Ectodermal cell (in vitro differentiated cells): ENCODE measurements at regions not wholly inside any gene's neighbourhood (a gene's known extent, or its start where the extent isn't known, plus 50 kb on each side); places are given as distances from the start of the nearest gene placed in this dataset.

Experiments
- H3K27ac ChIP-seq: 2 replicates; pipeline ENCODE4 v1.7.0; 2013; ENCODE audit warnings: mild to moderate bottlenecking, low read depth, low read length; ENCODE audit not compliant: insufficient read depth, poor library complexity, severe bottlenecking
- H3K27me3 ChIP-seq: 2 replicates; pipeline ENCODE4 v1.7.0; 2013; ENCODE audit warnings: mild to moderate bottlenecking, low read length; ENCODE audit not compliant: insufficient read depth, control insufficient read depth, poor library complexity, severe bottlenecking
- H3K36me3 ChIP-seq: one replicate; pipeline ENCODE4 v1.7.0; 2013; ENCODE audit warnings: low read length; ENCODE audit not compliant: control insufficient read depth, insufficient read depth
- H3K4me1 ChIP-seq: one replicate; pipeline ENCODE4 v1.7.0; 2013; ENCODE audit warnings: low read length; ENCODE audit not compliant: control insufficient read depth, insufficient read depth
- H3K4me3 ChIP-seq: 2 replicates; pipeline ENCODE4 v1.7.0; 2013; ENCODE audit warnings: low read depth, low read length, control low read depth; ENCODE audit not compliant: insufficient read depth
- H3K9me3 ChIP-seq: 2 replicates; pipeline ENCODE4 v1.7.0; 2013; ENCODE audit warnings: mild to moderate bottlenecking, low read length, moderate library complexity; ENCODE audit not compliant: control insufficient read depth
- WGBS, 2 experiments: methylation state at CpG; one replicate each; pipeline ENCODE4 v1.1.7; 2013; ENCODE audit warnings: missing lambda C conversion rate in 2 of 2; 5-methylcytosine and 5-hydroxymethylcytosine counted together

- Histone ChIP-seq H3K9me3 (no peaks in the 10 kb centered on the region), H3K36me3 (no peaks in the 10 kb centered on the region), H3K4me3 (no peak overlapping the region), H3K27ac (no peak overlapping the region), H3K4me1 (no peaks in the 10 kb centered on the region), H3K27me3 (no peaks in the 10 kb centered on the region)
- WGBS, 2 experiments = 91% methylated on average over 8 of the region's 8 CpGs
Observed at GRCh38 chr20:50258790-50259483, 68.3 kb downstream of the CEBPB start.

GRCh38 chr20:50259705-50260478 is 69.3 kb downstream of the CEBPB start:
- Histone ChIP-seq H3K36me3 (no peaks in the 10 kb centered on the region), H3K27me3 (no peaks in the 10 kb centered on the region), H3K4me3 (no peak overlapping the region), H3K9me3 (no peaks in the 10 kb centered on the region), H3K27ac (no peak overlapping the region), H3K4me1 (no peaks in the 10 kb centered on the region)
- 88% methylated on average over 9 of the region's 9 CpGs for WGBS, 2 experiments

- no peaks in the 10 kb centered on the region for H3K36me3 ChIP-seq
- H3K4me3 ChIP-seq = no peak overlapping the region
- H3K4me1 ChIP-seq = no peaks in the 10 kb centered on the region
- WGBS, 2 experiments = 83 to 87% methylated on average over 7 to 8 of the region's 8 CpGs
- no peaks in the 10 kb centered on the region for H3K9me3 ChIP-seq
- no peak overlapping the region for H3K27ac ChIP-seq
- no peaks in the 10 kb centered on the region for H3K27me3 ChIP-seq
Observed at GRCh38 chr20:50260479-50261221, 70.0 kb downstream of the CEBPB start.

- H3K4me3 ChIP-seq = no peak overlapping the region
- H3K9me3 ChIP-seq = no peaks in the 10 kb centered on the region
- no peaks in the 10 kb centered on the region for H3K36me3 ChIP-seq
- 94 to 96% methylated on average over 5 to 6 of the region's 7 CpGs for WGBS, 2 experiments
- no peak overlapping the region for H3K27ac ChIP-seq
- no peaks in the 10 kb centered on the region for H3K27me3 ChIP-seq
- H3K4me1 ChIP-seq = no peaks in the 10 kb centered on the region
Observed at GRCh38 chr20:50261471-50262212, 71.0 kb downstream of the CEBPB start.

GRCh38 chr20:50263831-50264230 is 73.2 kb downstream of the CEBPB start:
- H3K36me3 ChIP-seq = no peaks in the 10 kb centered on the region
- no peak overlapping the region for H3K4me3 ChIP-seq
- H3K9me3 ChIP-seq = no peaks in the 10 kb centered on the region
- no peak overlapping the region for H3K27ac ChIP-seq
- H3K27me3 ChIP-seq = no peaks in the 10 kb centered on the region
- H3K4me1 ChIP-seq = no peaks in the 10 kb centered on the region
- WGBS, 2 experiments = 88 to 94% methylated on average over 3 of the region's 3 CpGs

- H3K27ac ChIP-seq = no peak overlapping the region
- H3K9me3 ChIP-seq = no peaks in the 10 kb centered on the region
- H3K4me3 ChIP-seq = no peak overlapping the region
- 92 to 93% methylated on average over 13 of the region's 13 CpGs for WGBS, 2 experiments
- no peaks in the 10 kb centered on the region for H3K36me3 ChIP-seq
- no peaks in the 10 kb centered on the region for H3K4me1 ChIP-seq
- H3K27me3 ChIP-seq = no peaks in the 10 kb centered on the region
Observed at GRCh38 chr20:50264534-50265145, 74.0 kb downstream of the CEBPB start.

GRCh38 chr20:50265245-50265946 is 74.8 kb downstream of the CEBPB start:
- no peak overlapping the region for H3K27ac ChIP-seq
- H3K27me3 ChIP-seq = no peaks in the 10 kb centered on the region
- no peaks in the 10 kb centered on the region for H3K4me1 ChIP-seq
- 95% methylated on average over 11 to 12 of the region's 12 CpGs for WGBS, 2 experiments
- H3K36me3 ChIP-seq = no peaks in the 10 kb centered on the region
- no peak overlapping the region for H3K4me3 ChIP-seq
- no peaks in the 10 kb centered on the region for H3K9me3 ChIP-seq

- H3K36me3 ChIP-seq = no peaks in the 10 kb centered on the region
- no peaks in the 10 kb centered on the region for H3K9me3 ChIP-seq
- no peaks in the 10 kb centered on the region for H3K27me3 ChIP-seq
- H3K4me3 ChIP-seq = no peak overlapping the region
- WGBS, 2 experiments = 87 to 94% methylated on average over 10 of the region's 10 CpGs
- H3K4me1 ChIP-seq = no peaks in the 10 kb centered on the region
- no peak overlapping the region for H3K27ac ChIP-seq
Observed at GRCh38 chr20:50266293-50267040, 75.8 kb downstream of the CEBPB start.
